Uterus (tissue), 2 donors: ENCODE measurements at regions not wholly inside any gene's neighbourhood (a gene's known extent, or its start where the extent isn't known, plus 50 kb on each side); places are given as distances from the start of the nearest gene placed in this dataset.
A peak's percentile ranks its signal among the peaks of the same experiment; 100 is the strongest.

ENCODE experiments used
- CTCF ChIP-seq, 4 experiments: fragments of 200-600 bp in 2 of 4; fragments of 450-650 bp in 2 of 4; sonication (generic) in 2 of 4; IDR thresholded peaks; one replicate each; pipeline ENCODE4 v1.5.1; 2016 to 2019; ENCODE audit warnings: antibody characterized with exemption in 4 of 4, mild to moderate bottlenecking in 2 of 4, moderate library complexity in 1 of 4
- POLR2A ChIP-seq, 2 donors: fragments of 450-650 bp; IDR thresholded peaks; one replicate each; pipeline ENCODE4 v1.6.1; 2016; ENCODE audit warnings: antibody characterized with exemption in 2 of 2, mild to moderate bottlenecking in 1 of 2, moderate library complexity in 1 of 2

DNA sequence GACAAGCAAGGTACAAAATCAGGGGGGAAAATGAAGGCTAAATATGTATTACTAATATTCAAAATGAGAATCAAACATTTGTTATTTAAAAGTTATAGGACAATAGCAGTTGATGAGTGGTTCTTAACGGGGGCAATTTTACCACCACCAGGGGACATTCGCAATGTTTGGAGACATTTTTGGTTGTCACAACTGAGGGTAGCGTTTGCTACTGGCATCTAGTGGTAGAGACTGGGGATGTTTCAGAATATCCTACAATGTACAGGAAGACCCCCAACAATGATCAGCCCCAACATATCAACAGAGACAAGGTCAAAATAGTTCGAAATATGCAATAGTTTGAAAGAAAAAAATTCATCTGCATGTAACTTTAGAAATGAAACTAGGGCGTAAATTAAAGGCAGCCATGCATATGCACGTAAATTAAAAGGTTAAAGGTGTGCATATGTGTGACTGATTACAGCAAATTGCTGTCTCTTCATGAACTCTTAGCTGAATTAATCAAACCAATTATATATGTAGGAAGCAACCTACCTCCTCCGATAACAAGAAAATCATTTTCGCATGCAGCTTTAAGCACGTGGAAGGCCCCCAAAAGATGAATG lies 61.2 kb upstream of the CUL3 start:
- peak in 3 of 4 experiments; percentile 13 to 39 (median 18) for TF ChIP-seq CTCF (IDR thresholded peaks at IDR 0.05)
- TF ChIP-seq POLR2A (IDR thresholded peaks at IDR 0.05), result no peak
